Neural progenitor cell (in vitro differentiated cells): ENCODE measurements at regions not wholly inside any gene's neighbourhood (a gene's known extent, or its start where the extent isn't known, plus 50 kb on each side); places are given as distances from the start of the nearest gene placed in this dataset.

Source experiments
- DNase-seq: peaks from one replicate; pipeline ENCODE4 v3.0.0-alpha.2; 2016; ENCODE audit warnings: low spot score
- H2AFZ ChIP-seq: fragments of 200-600 bp; sonication (generic); replicated peaks from 2 replicates; pipeline ENCODE4 v1.6.1; 2016; ENCODE audit warnings: antibody characterized with exemption
- H3F3A ChIP-seq: fragments of 200-600 bp; sonication (generic); 2 replicates; pipeline ENCODE4 v1.6.1; 2016; ENCODE audit warnings: antibody characterized with exemption, low read depth
- H3K27ac ChIP-seq: fragments of 200-600 bp; sonication (generic); 2 replicates; pipeline ENCODE4 v1.5.1; 2016; ENCODE audit warnings: mild to moderate bottlenecking
- H3K27me3 ChIP-seq: fragments of 200-600 bp; sonication (generic); 2 replicates; pipeline ENCODE4 v1.6.1; 2016; ENCODE audit warnings: mild to moderate bottlenecking, moderate library complexity
- H3K36me3 ChIP-seq: fragments of 200-600 bp; sonication (generic); 2 replicates; pipeline ENCODE4 v1.5.1; 2016
- H3K4me1 ChIP-seq: fragments of 200-600 bp; sonication (generic); 2 replicates; pipeline ENCODE4 v1.6.1; 2016; ENCODE audit warnings: mixed run types
- H3K4me2 ChIP-seq: fragments of 200-600 bp; sonication (generic); 2 replicates; pipeline ENCODE4 v1.6.1; 2016
- H3K4me3 ChIP-seq: fragments of 200-600 bp; sonication (generic); 2 replicates; pipeline ENCODE4 v1.5.1; 2016
- H3K79me2 ChIP-seq: fragments of 200-600 bp; sonication (generic); 2 replicates; pipeline ENCODE4 v1.6.1; 2016; ENCODE audit warnings: low read depth
- H3K9ac ChIP-seq: fragments of 200-600 bp; sonication (generic); 2 replicates; pipeline ENCODE4 v1.6.1; 2016
- H3K9me3 ChIP-seq: fragments of 200-600 bp; sonication (generic); 2 replicates; pipeline ENCODE4 v1.5.1; 2016; ENCODE audit warnings: low read depth
- H4K20me1 ChIP-seq: fragments of 200-600 bp; sonication (generic); 2 replicates; pipeline ENCODE4 v1.6.1; 2016; ENCODE audit warnings: low read depth
- H3K27ac Mint-ChIP-seq: 3 replicates; pipeline ENCODE4 v1.8.0; 2021; ENCODE audit warnings: mixed read lengths
- H3K27me3 Mint-ChIP-seq: 2 replicates; pipeline ENCODE4 v1.8.0; 2022; ENCODE audit warnings: low read depth, mild to moderate bottlenecking, inconsistent platforms, moderate library complexity, mixed read lengths; ENCODE audit not compliant: insufficient read depth
- H3K36me3 Mint-ChIP-seq: 3 replicates; pipeline ENCODE4 v1.8.0; 2021; ENCODE audit warnings: mixed read lengths
- H3K4me1 Mint-ChIP-seq: 3 replicates; pipeline ENCODE4 v1.8.0; 2021; ENCODE audit warnings: mixed read lengths
- H3K4me3 Mint-ChIP-seq: 3 replicates; pipeline ENCODE4 v1.8.0; 2021; ENCODE audit warnings: mild to moderate bottlenecking, moderate library complexity, mixed read lengths
- H3K9me3 Mint-ChIP-seq: 3 replicates; pipeline ENCODE4 v1.8.0; 2020; ENCODE audit warnings: mixed read lengths
- CTCF ChIP-seq: fragments of 200-600 bp; sonication (generic); IDR thresholded peaks from 2 replicates; pipeline ENCODE4 v1.5.1; 2017; ENCODE audit warnings: antibody characterized with exemption, mild to moderate bottlenecking
- EZH2 ChIP-seq: fragments of 200-600 bp; sonication (generic); IDR thresholded peaks from 2 replicates; pipeline ENCODE4 v1.6.1; 2017; ENCODE audit warnings: antibody characterized with exemption, mild to moderate bottlenecking, moderate library complexity
- EZH2phosphoT487 ChIP-seq: fragments of 200-600 bp; sonication (generic); IDR thresholded peaks from 2 replicates; pipeline ENCODE4 v1.6.1; 2017; ENCODE audit warnings: antibody characterized with exemption

GRCh38 chr6:151729829-151730495 lies 77.5 kb upstream of the ESR1 start:
- no peaks in the 10 kb centered on the region for H3K9me3 ChIP-seq

GRCh38 chr6:151730496-151730870 lies 77.0 kb upstream of the ESR1 start:
- no peak for TF ChIP-seq EZH2
- no peak for TF ChIP-seq EZH2phosphoT487
- TF ChIP-seq CTCF = no peak
- no peaks in the 10 kb centered on the region for H3K79me2 ChIP-seq
- H3K27me3 ChIP-seq = no peaks in the 10 kb centered on the region
- Mint-ChIP-seq H3K27ac (no peak overlapping the region), H3K36me3 (no peaks in the 10 kb centered on the region), H3K27me3 (peaks cover 4% of the 10 kb centered on the region), H3K4me3 (no peak overlapping the region), H3K4me1 (peaks cover 9% of the 10 kb centered on the region), H3K9me3 (peaks cover 3% of the 10 kb centered on the region)
- no peaks in the 10 kb centered on the region for H3K9me3 ChIP-seq
- H3K9ac ChIP-seq = no peak overlapping the region
- H3K36me3 ChIP-seq = no peaks in the 10 kb centered on the region
- no peak overlapping the region for H3K27ac ChIP-seq
- H3K4me3 ChIP-seq = no peak overlapping the region
- no peak overlapping the region for H3K4me2 ChIP-seq
- H2AFZ ChIP-seq = no peak overlapping the region
- no peak for DNase-seq
- no peaks in the 10 kb centered on the region for H3F3A ChIP-seq
- H4K20me1 ChIP-seq = no peaks in the 10 kb centered on the region
- no peaks in the 10 kb centered on the region for H3K4me1 ChIP-seq

More at GRCh38 chr6:151729829-151730495, 77.5 kb upstream of the ESR1 start:
- H3K79me2 ChIP-seq = no peaks in the 10 kb centered on the region
- DNase-seq = no peak
- no peak overlapping the region for H3K4me3 Mint-ChIP-seq
- H2AFZ ChIP-seq = no peak overlapping the region
- H3K27ac Mint-ChIP-seq = no peak overlapping the region
- H3K36me3 Mint-ChIP-seq = no peaks in the 10 kb centered on the region
- no peak overlapping the region for H3K27ac ChIP-seq
- H3K4me1 ChIP-seq = no peaks in the 10 kb centered on the region
- H3K4me1 Mint-ChIP-seq = peaks cover 4% of the 10 kb centered on the region
- no peak overlapping the region for H3K4me3 ChIP-seq
- H3K27me3 Mint-ChIP-seq = peaks cover 4% of the 10 kb centered on the region
- H3K27me3 ChIP-seq = no peaks in the 10 kb centered on the region
- no peak overlapping the region for H3K4me2 ChIP-seq
- no peaks in the 10 kb centered on the region for H4K20me1 ChIP-seq
- H3K36me3 ChIP-seq = no peaks in the 10 kb centered on the region
- TF ChIP-seq EZH2phosphoT487 = no peak
- no peak for TF ChIP-seq CTCF
- TF ChIP-seq EZH2 = no peak
- H3F3A ChIP-seq = no peaks in the 10 kb centered on the region
- no peak overlapping the region for H3K9ac ChIP-seq
- H3K9me3 Mint-ChIP-seq = peaks cover 3% of the 10 kb centered on the region

GRCh38 chr6:151731313-151731712 lies 76.2 kb upstream of the ESR1 start:
- Mint-ChIP-seq H3K36me3 (no peaks in the 10 kb centered on the region), H3K9me3 (peaks cover 3% of the 10 kb centered on the region)
- H3K9ac ChIP-seq = no peak overlapping the region

GRCh38 chr6:151733680-151734320 lies 73.7 kb upstream of the ESR1 start:
- no peaks in the 10 kb centered on the region for H3K9me3 ChIP-seq
- H3K9ac ChIP-seq = no peak overlapping the region
- no peaks in the 10 kb centered on the region for H3K79me2 ChIP-seq
- Mint-ChIP-seq H3K27ac (no peak overlapping the region), H3K27me3 (peaks cover 8% of the 10 kb centered on the region), H3K4me1 (peaks cover 13% of the 10 kb centered on the region), H3K36me3 (no peaks in the 10 kb centered on the region), H3K4me3 (no peak overlapping the region), H3K9me3 (no peaks in the 10 kb centered on the region)
- H2AFZ ChIP-seq = no peak overlapping the region
- no peaks in the 10 kb centered on the region for H3K27me3 ChIP-seq
- no peak for DNase-seq
- H3K36me3 ChIP-seq = no peaks in the 10 kb centered on the region
- no peaks in the 10 kb centered on the region for H3F3A ChIP-seq
- H4K20me1 ChIP-seq = no peaks in the 10 kb centered on the region
- no peak for TF ChIP-seq EZH2
- H3K4me2 ChIP-seq = no peak overlapping the region
- no peaks in the 10 kb centered on the region for H3K4me1 ChIP-seq
- no peak overlapping the region for H3K27ac ChIP-seq
- H3K4me3 ChIP-seq = no peak overlapping the region

More at GRCh38 chr6:151731313-151731712, 76.2 kb upstream of the ESR1 start:
- peaks cover 6% of the 10 kb centered on the region for H3K27me3 Mint-ChIP-seq
- no peak overlapping the region for H2AFZ ChIP-seq
- peaks cover 13% of the 10 kb centered on the region for H3K4me1 Mint-ChIP-seq
- no peaks in the 10 kb centered on the region for H3K36me3 ChIP-seq
- no peak overlapping the region for H3K4me2 ChIP-seq
- no peaks in the 10 kb centered on the region for H3K27me3 ChIP-seq
- no peak overlapping the region for H3K4me3 Mint-ChIP-seq
- no peaks in the 10 kb centered on the region for H3K79me2 ChIP-seq
- H3F3A ChIP-seq = no peaks in the 10 kb centered on the region
- H3K4me3 ChIP-seq = no peak overlapping the region
- DNase-seq = no peak
- H3K9me3 ChIP-seq = no peaks in the 10 kb centered on the region
- no peak overlapping the region for H3K27ac ChIP-seq
- H3K27ac Mint-ChIP-seq = no peak overlapping the region
- H3K4me1 ChIP-seq = no peaks in the 10 kb centered on the region
- H4K20me1 ChIP-seq = no peaks in the 10 kb centered on the region
- TF ChIP-seq EZH2 = no peak
